NCI-H524 (cell line): ENCODE measurements at regions not wholly inside any gene's neighbourhood (a gene's known extent, or its start where the extent isn't known, plus 50 kb on each side); places are given as distances from the start of the nearest gene placed in this dataset.
A peak's percentile ranks its signal among the peaks of the same experiment; 100 is the strongest.
"Not testable (repeated sequence)": the region's sequence is repeated elsewhere in the genome, so short reads cannot be mapped to it uniquely, and the experiment has no call there.

Source experiments
- DNase-seq, 2 experiments: peaks; one replicate each; lab custom pipeline; 2025; lab: John Stamatoyannopoulos, UW

GRCh38 chr22:23437779-23438178 lies 142.3 kb downstream of the IGLL1 start:
- DNase-seq: no peak

DNA sequence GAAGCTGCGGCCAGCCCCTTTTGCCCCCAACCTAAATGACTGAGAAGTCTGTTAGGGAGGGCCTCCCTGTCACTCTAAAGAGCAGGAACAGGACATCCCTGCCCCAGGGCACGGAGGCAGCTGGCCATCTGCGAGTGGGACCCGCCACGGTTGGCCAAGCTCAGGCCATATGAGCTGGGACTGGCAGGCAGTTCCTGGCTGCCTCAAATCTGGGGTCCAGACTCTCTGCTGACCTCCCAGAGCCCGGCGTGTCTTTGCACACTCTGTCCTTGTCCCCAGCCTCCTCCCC lies 143.0 kb downstream of the IGLL1 start:
- DNase-seq: not testable (repeated sequence)

GRCh38 chr22:23436354-23437106 lies 143.6 kb downstream of the IGLL1 start:
- peak in 1 of 2 experiments; percentile 59 for DNase-seq

- DNase-seq: not testable (repeated sequence)
Observed at GRCh38 chr22:23435186-23435585, 144.9 kb downstream of the IGLL1 start.

DNA sequence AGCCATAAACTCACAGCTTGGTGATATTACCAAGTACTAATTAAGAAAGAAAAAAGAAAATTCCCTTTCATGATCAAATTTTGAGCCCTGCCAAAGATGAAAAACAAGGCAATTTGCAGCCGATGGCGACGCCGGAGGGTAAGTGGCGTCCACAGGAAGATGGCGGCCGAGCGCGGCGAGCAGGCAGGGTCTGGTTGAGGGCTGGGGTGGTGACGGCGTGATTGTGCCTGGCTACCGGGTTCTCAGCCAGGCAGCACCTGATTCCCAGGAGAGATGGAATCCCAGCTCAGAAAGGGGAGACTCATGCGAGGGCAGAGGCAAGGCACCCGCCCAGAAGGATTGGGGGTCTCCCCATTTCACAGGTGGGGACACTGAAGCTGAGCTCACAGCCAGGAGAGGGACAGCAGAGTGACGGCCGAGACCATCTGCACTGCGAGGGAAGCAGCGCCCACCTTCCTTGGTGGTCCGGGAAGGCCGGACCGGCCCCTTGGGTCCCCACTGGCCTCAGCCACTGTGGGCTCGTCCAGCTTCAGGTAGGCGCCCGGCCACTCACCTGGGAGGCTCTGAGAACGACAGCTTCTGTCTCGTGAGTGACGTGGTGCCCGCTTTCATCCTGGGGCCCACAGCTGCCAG lies 145.8 kb downstream of the IGLL1 start:
- not testable (repeated sequence) for DNase-seq

- DNase-seq: peak; percentile 32 to 75
Observed at GRCh38 chr22:23433127-23434005, 146.7 kb downstream of the IGLL1 start.

- not testable (repeated sequence) for DNase-seq
Observed at GRCh38 chr22:23432719-23433118, 147.4 kb downstream of the IGLL1 start.

- no peak for DNase-seq
Observed at GRCh38 chr22:23431337-23432072, 148.6 kb downstream of the IGLL1 start.

GRCh38 chr22:23424551-23425068 lies 155.5 kb downstream of the IGLL1 start:
- not testable (repeated sequence) for DNase-seq

GRCh38 chr22:23424031-23424430 lies 156.1 kb downstream of the IGLL1 start:
- no peak for DNase-seq

DNA sequence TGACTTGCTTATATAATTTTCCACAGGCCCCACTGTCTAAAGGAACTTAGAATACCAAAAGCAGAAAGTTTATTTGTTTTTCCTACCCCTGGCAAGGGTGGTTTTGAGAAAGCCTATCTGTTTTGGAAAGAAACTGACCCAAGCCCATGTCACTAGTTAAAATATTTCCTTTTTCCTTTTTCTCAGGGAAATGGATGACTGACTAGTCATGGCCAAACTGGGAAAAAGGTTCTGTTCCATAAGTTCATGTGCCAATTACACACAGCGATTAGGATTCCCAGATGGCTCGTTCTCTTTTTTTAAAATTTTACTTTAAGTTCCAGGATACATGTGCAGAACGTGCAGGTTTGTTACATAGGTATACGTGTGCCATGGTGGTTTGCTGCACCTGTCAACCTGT lies 157.8 kb downstream of the IGLL1 start:
- DNase-seq: not testable (repeated sequence)

DNA sequence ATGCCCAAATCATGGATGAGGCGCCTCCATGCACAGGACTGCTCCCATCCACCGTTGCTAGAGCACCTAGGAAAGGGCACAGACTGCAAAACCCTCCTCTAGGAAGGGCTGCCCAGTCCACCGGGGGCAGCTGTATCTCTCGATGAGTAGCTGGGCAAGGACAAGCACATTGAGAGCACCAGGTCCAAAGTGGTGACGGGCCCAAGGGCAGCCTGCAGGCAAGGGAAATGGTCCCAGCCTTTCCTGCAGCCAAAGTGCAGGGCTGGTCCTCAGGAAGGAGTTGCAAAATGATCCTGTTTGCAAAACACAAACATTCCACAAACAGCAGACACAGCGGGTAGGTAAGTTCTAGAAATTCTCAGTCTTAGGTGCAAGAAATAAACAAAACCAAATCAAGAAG lies 158.8 kb downstream of the IGLL1 start:
- not testable (repeated sequence) for DNase-seq

- DNase-seq: no peak
Observed at GRCh38 chr22:23419931-23420330, 160.2 kb downstream of the IGLL1 start.

- DNase-seq: no peak
Observed at GRCh38 chr22:23419171-23419570, 160.9 kb downstream of the IGLL1 start.

DNA sequence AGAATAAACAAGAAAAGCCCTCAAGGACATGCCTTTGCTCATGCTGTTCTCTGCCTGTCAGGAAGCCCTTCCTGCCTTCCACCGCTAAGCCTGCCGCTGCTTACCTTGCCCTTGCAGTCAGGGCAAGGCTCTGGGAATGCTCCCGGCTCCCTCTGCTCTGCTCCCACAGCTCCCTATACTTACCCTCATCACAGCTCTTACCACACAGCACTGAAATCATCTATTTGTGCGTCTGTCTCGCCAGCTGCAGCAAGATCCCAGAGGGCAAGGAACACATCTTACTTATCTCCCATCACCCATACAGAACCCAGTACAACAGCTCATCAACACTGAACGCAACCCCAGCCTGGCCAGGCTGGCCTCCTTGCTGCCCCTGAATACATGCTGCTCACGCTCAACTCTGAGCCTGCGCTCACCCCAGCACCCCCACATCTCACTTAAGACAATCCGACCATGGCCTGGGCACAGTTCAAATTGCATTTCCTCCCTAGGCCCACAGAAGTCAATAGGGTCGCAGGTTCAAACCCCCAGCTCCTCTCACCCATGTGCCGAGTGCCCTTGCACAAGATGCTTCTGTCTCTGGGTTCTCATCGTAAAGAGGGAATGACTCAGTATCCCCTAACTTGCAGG lies 161.8 kb downstream of the IGLL1 start:
- DNase-seq: no peak

GRCh38 chr22:23417327-23417726 lies 162.8 kb downstream of the IGLL1 start:
- not testable (repeated sequence) for DNase-seq

DNA sequence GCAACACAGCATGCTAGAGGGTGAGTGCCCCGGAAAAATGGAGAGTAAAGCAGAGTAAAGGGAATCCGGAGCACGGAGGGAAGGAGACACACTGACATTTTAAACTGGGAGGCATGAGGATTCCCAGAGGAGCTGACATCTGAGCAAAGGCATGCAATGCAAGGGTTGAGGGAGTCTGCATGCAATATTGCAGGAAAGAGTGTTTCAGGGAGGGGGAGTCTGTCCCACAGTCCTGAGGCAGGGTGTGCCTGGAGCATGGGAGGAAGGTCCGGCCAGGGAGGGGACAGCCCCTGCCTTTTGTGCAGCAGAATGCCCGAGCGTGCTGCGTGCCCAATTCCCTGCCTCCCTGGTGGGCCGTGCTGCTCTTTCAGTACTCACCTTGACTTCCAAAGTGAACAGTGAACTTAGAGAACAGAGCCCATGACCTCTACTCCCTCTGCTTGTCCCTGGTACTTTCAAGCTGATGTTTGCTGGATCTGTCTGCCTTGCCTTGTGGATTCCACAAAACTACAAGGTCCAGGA lies 163.9 kb downstream of the IGLL1 start:
- DNase-seq: not testable (repeated sequence)

GRCh38 chr22:23415490-23415851 lies 164.6 kb downstream of the IGLL1 start:
- no peak for DNase-seq

DNA sequence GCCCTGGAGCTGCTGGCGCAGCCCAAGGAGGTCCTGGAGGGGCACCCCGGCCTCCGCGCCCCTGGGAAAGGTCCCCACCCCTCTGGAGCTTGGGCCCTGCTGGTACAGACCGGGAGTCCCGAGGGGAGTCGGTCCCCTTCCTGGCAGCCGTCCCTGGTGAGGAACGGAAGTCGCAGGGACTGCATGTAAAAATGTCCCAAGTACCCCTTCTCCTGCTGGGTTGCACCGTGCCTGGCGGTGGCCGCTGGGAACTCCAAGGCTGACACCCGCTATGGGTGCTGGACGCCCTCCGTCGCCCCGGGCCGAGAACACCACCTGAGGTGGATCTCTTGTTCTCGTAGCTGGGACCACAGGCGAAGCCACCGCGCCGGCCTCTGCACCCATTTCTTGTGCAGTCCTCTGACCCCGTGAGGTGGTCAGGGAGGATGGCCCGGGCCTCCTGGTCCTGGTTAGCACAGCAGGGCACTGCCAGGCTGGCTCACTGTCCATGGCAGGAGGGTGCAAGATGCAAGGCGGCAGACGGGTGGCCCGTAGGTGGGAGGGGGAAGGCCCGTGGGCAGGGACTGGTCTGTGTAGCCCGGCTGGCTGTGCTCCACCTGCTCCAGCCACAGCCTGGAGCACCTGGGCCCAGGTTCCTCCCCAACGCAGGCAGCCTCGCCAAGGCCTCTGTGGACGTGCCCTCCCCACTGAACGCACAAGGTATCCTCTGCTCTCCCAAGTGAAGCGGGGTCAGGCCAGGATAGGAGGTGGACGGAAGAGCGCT lies 165.2 kb downstream of the IGLL1 start:
- no peak for DNase-seq

DNA sequence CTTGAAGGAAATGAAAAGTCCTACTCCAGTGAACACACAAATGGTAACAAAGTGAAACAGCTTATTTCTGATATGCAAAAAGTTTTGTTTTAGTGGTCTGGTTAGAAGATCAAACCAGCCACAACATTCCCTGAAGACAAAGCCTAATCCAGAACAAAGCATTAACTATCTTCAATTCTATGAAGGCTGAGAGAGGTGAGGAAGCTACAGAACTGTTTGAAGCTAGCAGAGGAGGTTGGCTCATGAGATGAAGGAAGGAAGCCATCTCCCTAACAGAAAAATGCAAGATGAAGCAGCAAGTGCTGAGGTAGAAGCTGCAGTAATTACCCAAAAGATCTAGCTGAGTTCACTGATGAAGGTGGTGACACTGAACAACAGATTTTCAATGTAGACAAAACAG lies 168.4 kb downstream of the IGLL1 start:
- DNase-seq: no peak
